KBM-7 (cell line): ENCODE measurements at regions not wholly inside any gene's neighbourhood (a gene's known extent, or its start where the extent isn't known, plus 50 kb on each side); places are given as distances from the start of the nearest gene placed in this dataset.

Experiments
- DNase-seq: peaks from one replicate; pipeline ENCODE4 v3.0.0-alpha.2; 2015
- in situ Hi-C: fragments of 300-500 bp; cut with MboI; formaldehyde crosslinking; loops from 2 replicates; pipeline ENCODE4 v1.14.3; 2020; ENCODE audit warnings: low sequenced_read_pairs, low pct_unique_long_range_greater_than_20kb, mixed read lengths

DNA sequence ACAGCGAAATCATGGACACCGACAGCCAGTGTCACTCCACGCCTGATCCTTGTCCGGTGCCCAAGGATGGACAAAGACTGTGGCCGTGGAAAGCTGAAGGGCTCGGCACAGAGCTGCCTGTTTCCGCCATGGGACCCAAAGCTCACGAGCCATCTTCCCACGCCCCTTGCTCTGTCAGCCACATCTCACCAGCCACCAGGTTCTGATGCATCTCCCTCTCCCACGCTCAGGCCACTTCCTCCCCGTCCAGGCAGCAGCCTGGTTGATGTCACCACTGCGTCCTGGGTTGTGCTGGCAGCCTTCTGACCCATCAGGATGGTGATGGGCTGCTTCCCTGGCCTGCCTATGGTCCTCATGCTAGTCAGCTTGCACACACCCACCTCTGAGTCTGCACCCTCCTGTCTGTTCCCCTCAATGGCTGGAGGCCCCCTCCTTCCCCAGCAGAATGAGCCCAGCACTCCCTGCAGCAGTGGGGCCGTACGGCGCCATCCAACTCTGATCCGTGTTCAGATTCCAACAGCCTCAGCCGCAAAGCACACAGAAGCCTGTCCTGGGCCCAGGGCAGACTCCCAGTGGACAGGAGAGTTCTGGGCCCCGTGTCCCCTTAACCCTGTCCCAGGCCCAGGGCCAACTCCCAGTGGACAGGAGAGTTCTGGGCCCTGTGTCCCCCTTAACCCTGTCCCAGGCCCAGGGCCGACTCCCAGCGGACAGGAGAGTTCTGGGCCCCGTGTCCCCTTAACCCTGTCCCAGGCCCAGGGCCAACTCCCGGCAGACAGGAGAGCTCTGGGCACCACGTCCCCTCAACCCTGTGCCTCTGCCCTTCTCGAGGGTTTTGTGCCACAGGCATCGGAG is 259.5 kb downstream of the BRD1 start:
- in situ Hi-C loops, result no loop called here
- no peak for DNase-seq

DNA sequence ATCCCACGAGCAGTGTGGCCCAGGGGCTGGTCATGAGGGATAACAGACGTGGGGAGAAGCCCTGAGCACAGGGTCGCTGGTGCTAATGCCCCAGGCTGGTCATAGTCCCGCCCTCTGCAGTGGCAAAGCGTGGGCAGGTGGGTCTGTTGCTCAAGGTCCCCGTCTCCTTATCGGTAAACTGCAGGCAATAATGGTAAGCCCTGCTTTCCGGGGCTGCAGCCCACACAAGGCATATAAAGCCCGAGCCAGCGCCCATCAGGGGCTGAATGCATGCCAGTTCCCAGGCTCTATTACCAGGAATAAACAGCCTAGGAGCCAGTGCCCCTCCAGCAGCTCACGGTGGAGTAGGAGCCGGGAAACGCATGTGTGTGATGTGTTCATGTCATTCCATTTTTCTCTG is 261.0 kb downstream of the BRD1 start:
- DNase-seq, result no peak
- in situ Hi-C loops, result no loop called here

DNA sequence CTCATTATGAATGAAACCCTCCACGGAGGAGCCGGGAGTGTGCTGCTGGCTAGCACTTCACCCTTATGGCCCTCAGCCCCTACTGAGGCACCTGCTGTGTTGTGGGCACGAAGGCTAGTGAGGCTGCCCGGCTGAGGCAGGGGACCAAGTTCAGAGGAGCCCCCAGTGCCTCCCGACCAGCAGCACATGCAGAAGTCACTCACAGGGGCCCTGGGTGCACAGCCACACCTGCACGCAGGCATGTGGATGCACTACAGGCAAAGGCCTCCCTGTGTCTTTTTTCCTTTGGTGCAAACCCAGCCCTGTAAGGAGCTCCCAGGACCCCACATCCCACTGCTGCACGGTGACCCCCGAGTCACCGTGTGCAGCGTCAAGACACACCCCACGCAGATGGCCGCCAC is 261.5 kb downstream of the BRD1 start:
- in situ Hi-C loops, result no loop called here

DNA sequence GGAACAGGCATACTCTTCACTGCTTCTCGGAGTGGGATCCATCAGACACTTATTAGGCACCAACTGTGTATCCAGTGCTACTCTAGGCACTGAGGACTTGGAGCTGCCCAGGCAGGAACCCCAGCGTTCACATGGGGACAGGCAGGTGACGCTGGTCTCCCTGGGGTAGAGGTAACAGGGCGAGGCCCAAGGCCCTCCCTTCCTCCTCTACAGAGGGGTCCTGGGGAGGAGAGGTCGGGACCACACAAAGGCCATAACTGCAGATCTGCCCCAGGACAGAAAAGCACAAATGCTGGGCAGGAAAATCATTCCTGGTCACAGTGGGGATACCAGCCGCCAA is 262.2 kb downstream of the BRD1 start:
- DNase-seq, result no peak
- in situ Hi-C loops, result no loop called here

More for the DNA sequence above, 261.5 kb downstream of the BRD1 start:
- DNase-seq, result no peak

DNA sequence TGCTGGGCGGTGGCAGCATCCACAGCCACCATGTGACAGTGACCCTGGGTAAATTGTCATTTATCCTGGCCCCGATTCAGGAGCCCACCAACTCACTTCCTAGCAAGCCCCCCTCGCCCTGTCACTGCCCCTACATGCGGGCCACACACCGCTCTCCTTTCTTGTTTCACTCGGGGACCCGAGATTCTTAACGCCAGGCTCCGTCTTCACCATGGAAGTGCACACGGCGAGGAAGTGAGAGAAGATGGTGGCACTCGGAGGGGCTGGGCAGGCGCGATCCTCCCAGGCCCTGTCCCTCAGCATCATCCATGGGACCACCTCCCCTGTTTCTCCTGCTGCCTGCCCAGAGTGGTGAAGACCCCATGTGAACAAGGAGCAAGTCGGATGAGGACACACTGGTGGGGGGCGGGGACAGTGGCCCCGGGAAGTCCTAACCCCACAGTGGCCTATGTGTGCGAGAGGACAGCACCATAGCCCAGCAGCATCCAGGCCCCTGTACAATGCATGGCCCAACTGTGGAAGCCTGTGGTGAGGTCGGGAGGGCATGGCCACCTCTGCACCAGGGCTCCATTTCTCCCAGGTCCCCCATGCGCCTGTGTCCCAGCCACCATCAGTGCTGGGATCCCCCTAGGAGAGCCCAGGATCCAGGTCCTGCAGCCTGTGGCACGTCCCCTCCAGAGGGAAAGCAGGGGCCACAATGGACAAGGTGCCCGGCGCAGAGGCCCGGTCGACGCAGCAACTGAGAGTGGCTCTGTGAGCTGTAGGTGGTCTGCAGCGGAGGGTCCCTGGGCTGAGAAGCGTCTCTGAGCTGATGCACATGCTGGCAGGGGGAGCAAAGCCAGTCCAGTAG is 262.8 kb downstream of the BRD1 start:
- in situ Hi-C loops, result no loop called here
- DNase-seq, result no peak

DNA sequence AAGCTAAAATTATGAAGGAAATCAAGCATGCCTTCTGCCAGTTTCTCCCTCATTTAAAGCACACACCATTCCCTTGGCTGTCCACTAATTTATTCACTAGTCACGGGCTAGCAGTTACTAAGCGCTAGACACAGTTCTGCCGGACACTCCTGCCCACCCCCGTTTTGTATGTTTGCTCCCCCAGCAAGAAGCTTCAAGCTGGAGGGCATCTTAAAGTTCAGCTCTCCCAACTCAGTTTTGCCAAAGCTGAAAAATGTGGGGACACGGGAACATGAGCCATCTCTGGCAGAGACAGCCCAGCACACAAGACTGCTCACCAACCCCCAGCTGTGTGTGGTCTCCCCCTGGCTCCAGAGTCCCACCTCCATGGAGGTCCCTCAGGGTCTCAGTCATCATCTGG is 263.6 kb downstream of the BRD1 start:
- DNase-seq, result no peak
- in situ Hi-C loops, result no loop called here

DNA sequence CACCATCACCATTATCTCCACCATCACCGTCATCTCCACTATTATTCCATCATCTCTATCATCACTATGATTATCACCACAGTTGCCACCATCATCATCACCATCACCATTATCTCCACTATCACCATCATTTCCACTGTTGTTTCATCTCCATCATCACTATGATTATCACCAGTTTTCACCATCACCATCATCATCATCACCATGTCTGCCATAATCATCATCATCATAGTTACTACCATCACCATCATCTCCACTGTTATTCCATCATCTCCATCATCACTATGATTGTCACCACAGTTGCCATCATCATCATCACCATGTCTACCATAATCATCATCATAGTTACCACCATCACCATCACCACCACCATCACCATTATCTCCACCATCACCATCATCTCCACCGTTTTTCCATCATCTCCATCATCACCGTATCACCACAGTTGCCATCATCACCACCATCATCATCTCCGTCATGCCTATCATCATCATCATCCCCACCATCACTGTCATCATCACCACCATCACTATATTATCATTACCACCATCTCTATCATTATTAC is 264.9 kb downstream of the BRD1 start:
- no peak for DNase-seq
- in situ Hi-C loops, result no loop called here

DNA sequence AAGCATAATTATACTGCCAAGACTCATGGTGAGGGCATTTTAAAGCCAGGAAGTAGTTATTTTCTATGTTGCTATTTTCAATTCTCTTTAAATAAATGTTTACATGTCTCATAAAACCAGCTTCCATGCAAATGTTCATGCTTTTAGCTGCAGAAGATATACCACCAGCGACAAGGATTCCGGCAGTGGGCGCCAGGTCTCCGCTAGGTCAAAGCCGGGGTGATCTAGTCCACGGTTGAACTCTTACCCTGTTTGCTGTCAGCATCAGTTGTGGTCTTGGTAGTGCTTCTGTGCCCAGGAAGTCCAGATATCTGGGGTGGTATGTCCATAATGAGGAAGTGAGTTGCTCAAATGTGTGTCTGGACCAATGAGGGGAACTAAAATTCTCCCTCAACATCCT is 265.7 kb downstream of the BRD1 start:
- in situ Hi-C loops, result no loop called here
- DNase-seq, result no peak

DNA sequence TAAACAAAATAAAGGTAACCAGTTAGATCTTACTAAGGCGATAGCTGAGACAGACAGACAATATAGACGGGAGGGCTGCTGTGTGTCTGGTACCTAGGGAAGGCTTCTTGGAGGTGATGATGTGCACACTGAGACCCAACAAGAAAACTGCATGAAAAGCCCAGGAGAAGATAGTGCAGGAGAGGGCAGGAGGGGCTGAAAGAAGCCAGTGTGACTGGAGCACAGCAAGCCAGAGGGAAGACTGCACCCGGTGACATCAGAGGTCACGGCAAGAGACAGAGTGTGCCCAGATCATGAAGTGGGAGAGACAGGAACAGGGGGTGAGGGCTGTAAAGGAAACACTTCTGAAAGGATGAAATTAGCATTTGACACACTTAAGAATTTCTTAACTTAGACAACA is 266.3 kb downstream of the BRD1 start:
- no peak for DNase-seq
- in situ Hi-C loops, result no loop called here

DNA sequence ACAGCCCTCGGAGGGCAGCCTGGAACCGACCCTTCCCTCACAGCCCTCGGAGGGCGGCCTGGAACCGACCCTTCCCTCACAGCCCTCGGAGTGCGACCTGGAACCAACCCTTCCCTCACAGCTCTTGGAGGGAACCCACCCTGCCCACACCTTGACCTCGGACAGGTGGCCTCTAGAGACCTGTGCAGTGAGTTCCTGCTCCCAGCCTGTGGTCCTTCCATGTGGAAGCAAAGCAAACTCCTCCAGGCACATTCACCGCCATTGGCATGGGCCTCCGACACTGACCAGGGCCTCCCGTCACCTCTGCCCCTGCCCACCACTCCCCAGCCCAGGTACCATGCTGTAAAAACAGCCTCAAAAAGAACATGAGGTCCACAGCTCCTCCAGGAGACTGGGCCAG is 272.1 kb downstream of the BRD1 start:
- DNase-seq, result no peak
- in situ Hi-C loops, result no loop called here

DNA sequence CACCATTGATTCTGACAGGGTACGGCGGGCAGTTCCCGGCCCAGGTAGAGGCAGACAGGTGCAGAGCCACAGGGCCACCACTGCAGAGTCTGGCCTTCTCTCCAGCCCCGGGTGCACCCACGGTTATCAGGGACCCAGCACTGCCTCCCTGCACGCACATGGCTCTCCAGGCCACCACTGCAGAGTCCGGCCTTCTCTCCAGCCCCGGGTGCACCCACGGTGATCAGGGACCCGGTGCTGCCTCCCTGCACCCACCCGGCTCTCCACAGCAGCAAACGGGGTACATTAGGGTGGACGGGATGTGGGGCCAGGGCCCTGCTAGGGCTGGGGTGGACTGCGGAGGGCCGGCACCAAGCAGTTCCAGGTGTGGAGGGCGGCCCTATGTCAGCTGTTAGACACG is 272.9 kb downstream of the BRD1 start:
- in situ Hi-C loops, result no loop called here
- DNase-seq, result no peak

DNA sequence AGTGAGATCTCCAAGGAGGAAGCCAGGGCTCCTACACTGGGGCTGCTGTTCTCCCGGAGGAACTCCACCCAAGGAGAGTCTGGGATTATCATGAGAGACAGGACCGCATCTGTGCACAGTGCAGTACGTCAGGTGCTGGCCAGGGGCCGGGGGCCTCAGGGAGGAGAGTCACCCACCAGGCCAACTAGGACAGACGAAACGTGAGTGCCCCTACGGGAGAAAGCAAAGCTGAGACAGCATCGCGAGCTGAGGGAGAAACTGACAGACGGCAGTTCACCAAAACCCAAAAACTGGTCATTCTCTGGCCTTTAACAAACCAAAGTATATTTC is 273.4 kb downstream of the BRD1 start:
- in situ Hi-C loops, result no loop called here
- DNase-seq, result no peak

DNA sequence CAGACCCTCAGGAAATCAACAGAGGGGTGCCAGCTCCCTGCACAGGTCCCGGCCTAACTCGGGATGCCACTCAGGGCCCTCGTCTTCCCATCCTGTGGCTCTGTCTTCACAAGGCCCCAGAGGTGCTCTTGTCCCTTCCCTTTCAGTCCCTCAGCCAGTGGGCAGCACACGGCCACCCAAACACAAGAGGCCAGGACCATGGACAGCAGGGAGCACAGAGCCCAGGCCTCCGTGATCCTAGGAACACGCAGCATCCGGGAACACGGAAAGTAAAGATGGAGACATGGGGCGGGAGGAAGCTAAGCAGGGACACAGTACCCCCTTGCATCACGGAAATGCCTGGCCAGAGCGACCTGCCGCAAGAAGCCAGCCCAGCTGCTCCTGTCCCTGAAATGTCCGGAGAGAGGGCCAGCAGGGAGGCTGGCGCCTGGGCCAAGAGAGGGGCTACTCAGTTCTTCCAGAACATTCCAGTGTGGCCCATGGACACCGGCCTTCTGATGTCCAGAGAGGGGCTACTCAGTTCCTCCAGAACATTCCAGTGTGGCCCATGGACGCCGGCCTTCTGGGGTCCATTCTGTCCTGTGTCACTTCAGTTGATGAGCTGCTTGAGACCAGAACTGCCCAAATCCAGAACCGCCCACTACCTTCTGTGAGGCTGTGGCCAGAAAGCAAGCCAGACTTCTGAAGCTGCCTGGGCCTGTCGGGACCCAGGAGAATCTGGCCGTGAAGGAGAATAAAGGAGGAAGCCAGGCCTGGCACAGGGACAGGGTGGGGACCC is 274.0 kb downstream of the BRD1 start:
- in situ Hi-C loops, result no loop called here
- no peak for DNase-seq

DNA sequence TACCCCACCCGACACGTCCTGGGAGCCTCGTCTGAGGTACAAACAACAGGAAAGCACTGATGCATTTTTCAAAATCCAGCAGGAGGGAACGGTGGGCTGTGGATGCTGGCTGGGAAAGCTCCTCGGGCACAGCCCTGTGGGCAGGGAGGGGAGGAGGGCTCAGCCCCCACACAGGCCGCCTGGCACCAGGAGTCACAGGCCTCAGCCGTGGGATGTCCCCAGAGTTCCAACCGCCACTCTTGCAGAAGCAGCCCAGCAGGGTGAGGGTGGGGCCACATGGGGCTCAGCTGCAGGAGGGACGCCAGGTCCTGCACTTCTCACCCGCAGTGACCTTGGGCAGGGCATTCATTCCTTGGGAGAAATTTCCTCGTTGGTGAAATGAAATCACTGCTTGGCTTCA is 274.6 kb downstream of the BRD1 start:
- in situ Hi-C loops, result no loop called here
- DNase-seq, result no peak

DNA sequence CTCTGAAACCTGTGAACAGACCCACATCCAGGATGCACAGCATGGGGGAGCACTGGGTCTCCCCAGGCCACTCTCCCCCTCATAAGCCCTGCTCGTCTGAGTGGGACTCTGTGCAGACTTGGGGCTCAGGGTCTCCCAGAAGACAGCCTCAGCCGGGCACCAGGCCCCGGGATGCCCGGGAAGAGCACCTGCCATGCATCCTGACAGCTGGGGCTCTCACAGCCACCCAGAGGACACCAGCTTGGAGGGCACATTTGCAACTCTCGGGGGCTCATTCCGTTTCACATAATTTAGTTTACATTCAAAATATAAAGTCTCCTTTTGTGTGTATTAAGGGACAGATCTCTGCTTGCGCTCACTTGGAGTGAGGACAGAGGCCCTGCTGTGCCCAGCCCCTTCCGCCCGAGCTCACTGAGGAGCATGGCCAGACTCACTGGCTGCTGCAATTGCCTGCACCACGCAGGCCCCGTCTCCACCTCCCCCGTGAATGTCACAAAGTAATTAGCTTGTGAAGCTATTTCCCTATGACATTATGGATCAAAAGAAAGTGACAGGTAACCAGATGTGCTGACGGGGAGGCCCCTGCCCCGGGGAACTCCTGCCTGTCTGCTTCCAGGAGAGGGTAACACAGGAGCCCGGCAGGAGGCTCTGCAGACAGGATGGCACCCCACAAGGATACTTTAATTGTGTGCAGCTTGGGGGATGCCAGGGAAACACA is 275.6 kb downstream of the BRD1 start:
- in situ Hi-C loops, result no loop called here
- DNase-seq, result no peak

DNA sequence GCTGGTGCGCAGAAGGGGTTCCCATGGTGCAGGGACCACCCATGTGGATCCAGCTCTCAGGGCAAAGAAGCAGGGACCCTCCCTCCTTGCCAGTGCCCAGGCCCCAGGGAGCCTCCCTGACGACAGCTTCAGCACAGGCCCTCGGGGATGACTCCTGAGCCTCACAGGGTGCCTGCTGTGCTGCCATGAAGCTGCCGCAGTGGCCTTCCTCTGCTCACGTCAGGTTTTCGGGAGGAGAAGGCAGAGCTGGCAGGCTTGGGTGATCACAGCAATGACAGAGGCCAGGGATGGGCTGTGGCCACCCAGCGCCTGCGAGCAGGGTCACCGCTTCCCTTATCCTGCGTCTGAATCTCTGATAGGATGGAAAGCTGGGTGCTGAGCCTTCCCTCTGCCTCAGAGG is 276.2 kb downstream of the BRD1 start:
- in situ Hi-C loops, result no loop called here
- DNase-seq, result no peak

DNA sequence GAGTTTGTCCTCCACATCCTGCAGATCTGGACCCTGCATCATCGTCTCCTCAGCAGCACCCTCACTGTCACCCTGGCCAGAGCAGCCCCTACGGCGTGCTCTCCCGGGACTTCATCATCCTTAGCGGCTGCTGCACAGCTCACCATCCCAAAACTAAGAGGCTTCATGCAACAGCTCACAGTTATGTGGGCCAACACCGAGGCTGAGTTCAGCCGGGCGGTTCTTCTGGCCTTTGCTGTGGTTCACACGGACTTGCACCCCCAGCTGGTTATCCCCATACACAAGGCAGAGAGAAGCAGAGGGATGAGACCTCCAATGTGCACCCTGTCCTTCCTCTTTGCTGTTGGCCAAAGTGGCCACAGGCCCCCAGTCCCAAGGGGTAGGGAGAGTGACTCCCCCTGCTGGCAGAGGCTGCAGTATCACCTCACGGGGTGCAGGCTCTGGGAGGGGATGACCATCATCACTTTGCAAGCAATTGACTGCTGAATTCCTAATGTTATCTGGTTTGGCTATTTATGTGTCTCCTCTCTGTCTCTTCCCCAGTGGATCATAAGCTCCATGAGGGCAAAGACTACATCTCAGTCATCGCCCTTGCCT is 276.8 kb downstream of the BRD1 start:
- DNase-seq, result no peak
- in situ Hi-C loops, result no loop called here

DNA sequence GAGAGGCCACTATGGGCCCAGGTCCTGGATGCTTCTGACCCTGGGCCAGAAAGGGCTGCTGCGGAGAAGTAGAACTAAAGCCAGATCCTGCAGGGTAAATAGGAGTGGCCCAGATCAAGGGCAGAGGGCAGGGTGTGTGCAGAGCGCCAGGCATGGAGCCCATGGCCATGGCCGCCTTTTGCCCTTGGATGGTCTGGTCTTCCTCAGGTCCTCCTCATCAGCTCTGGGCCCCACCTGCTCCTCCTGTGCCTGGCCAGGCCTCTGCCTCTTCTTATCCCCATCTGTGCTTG is 277.6 kb downstream of the BRD1 start:
- in situ Hi-C loops, result no loop called here
- DNase-seq, result no peak
